ENCODE measurements at regions not wholly inside any gene's neighbourhood (a gene's known extent, or its start where the extent isn't known, plus 50 kb on each side); places are given as distances from the start of the nearest gene placed in this dataset.

DNA sequence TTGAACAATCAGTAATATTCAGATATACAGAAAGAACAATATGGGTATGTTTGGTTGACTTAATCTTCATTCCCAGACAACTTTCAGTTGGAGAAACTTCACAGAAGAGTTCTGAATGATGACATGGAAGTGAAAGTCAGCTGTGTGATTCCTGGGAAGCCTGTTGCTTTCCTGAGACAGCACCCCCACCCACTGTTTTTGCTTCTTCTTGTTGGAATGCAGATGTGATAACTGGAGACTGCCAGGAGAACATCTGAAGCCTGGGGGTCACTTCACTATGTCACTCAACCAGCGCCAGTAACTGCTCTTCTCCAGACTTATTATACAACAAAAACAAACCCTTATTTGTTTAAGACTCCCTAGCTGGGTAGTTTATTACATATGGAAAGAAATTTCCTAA lies 599.4 kb downstream of the ZIC1 start:
- Histone ChIP-seq H3K27ac (ENCODE audit: low read length) (no peak overlapping the region), H3K79me2 (replicated peaks; ENCODE audit: insufficient read depth, low read length) (no peaks in the 10 kb centered on the region), H3K9me3 (ENCODE audit: low read length) (no peaks in the 10 kb centered on the region), H2AFZ (ENCODE audit: low read depth, low read length) (no peak overlapping the region), H3K9me2 (ENCODE audit: insufficient read depth, low read length) (no peaks in the 10 kb centered on the region), H3K36me3 (ENCODE audit: insufficient read depth, low read length) (no peaks in the 10 kb centered on the region), H3K4me3 (ENCODE audit: low read length) (no peak overlapping the region), H4K20me1 (ENCODE audit: insufficient read depth) (no peaks in the 10 kb centered on the region), H3K4me2 (ENCODE audit: low read length) (no peak overlapping the region), H3K9ac (ENCODE audit: low read length) (no peak overlapping the region), H3F3A (ENCODE audit: insufficient read depth, low read length, poor library complexity, severe bottlenecking) (no peaks in the 10 kb centered on the region), H3K27me3 (ENCODE audit: insufficient read depth, low read depth, low read length) (no peaks in the 10 kb centered on the region)
- TF ChIP-seq, protein P1, sequence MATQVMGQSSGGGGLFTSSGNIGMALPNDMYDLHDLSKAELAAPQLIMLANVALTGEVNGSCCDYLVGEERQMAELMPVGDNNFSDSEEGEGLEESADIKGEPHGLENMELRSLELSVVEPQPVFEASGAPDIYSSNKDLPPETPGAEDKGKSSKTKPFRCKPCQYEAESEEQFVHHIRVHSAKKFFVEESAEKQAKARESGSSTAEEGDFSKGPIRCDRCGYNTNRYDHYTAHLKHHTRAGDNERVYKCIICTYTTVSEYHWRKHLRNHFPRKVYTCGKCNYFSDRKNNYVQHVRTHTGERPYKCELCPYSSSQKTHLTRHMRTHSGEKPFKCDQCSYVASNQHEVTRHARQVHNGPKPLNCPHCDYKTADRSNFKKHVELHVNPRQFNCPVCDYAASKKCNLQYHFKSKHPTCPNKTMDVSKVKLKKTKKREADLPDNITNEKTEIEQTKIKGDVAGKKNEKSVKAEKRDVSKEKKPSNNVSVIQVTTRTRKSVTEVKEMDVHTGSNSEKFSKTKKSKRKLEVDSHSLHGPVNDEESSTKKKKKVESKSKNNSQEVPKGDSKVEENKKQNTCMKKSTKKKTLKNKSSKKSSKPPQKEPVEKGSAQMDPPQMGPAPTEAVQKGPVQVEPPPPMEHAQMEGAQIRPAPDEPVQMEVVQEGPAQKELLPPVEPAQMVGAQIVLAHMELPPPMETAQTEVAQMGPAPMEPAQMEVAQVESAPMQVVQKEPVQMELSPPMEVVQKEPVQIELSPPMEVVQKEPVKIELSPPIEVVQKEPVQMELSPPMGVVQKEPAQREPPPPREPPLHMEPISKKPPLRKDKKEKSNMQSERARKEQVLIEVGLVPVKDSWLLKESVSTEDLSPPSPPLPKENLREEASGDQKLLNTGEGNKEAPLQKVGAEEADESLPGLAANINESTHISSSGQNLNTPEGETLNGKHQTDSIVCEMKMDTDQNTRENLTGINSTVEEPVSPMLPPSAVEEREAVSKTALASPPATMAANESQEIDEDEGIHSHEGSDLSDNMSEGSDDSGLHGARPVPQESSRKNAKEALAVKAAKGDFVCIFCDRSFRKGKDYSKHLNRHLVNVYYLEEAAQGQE (IDR thresholded peaks at IDR 0.05; ENCODE audit: borderline replicate concordance), result no peak
- no peak for TF ChIP-seq TAF1 (IDR thresholded peaks at IDR 0.05; ENCODE audit: low read depth)
- no peak for TF ChIP-seq RAD21 (conservative IDR thresholded peaks at IDR 0.05)
- no peak for TF ChIP-seq EZH2 (IDR thresholded peaks at IDR 0.05; ENCODE audit: borderline replicate concordance, insufficient read depth, low read length, poor library complexity, severe bottlenecking)
- no peak for TF ChIP-seq SMC3 (conservative IDR thresholded peaks at IDR 0.05; ENCODE audit: poor library complexity)
- TF ChIP-seq POLR2AphosphoS5 (IDR thresholded peaks at IDR 0.05), result no peak
- TF ChIP-seq, protein P2, sequence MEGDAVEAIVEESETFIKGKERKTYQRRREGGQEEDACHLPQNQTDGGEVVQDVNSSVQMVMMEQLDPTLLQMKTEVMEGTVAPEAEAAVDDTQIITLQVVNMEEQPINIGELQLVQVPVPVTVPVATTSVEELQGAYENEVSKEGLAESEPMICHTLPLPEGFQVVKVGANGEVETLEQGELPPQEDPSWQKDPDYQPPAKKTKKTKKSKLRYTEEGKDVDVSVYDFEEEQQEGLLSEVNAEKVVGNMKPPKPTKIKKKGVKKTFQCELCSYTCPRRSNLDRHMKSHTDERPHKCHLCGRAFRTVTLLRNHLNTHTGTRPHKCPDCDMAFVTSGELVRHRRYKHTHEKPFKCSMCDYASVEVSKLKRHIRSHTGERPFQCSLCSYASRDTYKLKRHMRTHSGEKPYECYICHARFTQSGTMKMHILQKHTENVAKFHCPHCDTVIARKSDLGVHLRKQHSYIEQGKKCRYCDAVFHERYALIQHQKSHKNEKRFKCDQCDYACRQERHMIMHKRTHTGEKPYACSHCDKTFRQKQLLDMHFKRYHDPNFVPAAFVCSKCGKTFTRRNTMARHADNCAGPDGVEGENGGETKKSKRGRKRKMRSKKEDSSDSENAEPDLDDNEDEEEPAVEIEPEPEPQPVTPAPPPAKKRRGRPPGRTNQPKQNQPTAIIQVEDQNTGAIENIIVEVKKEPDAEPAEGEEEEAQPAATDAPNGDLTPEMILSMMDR (IDR thresholded peaks at IDR 0.05; ENCODE audit: poor library complexity, severe bottlenecking), result no peak
- TF ChIP-seq MXI1 (conservative IDR thresholded peaks at IDR 0.05; ENCODE audit: poor library complexity, severe bottlenecking), result no peak
- TF ChIP-seq EP300 (conservative IDR thresholded peaks at IDR 0.05; ENCODE audit: poor library complexity, severe bottlenecking), result no peak

DNA sequence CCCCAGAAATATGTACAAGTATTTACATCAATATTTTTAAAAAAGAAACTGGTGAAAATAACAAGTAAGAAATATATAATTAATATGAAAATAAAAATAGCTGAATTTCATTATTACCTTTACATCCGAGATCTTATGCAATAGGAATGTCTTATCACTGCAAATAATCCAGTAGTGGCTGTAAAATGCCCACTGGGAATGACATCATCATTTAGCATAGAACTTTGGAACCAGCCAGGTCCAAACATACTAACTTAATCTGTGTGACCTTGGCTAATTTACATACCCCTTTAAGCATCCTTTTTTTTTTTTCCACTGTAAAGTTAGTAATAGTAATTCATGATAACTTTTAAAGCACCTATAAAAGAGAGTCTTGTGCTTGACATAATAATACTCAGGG lies 611.7 kb downstream of the ZIC1 start:
- H3K4me2 ChIP-seq (ENCODE audit: low read length), result no peak overlapping the region
- TF ChIP-seq POLR2AphosphoS5 (IDR thresholded peaks at IDR 0.05), result no peak
- no peaks in the 10 kb centered on the region for H3K9me3 ChIP-seq (ENCODE audit: low read length)
- H3K9me2 ChIP-seq (ENCODE audit: insufficient read depth, low read length), result no peaks in the 10 kb centered on the region
- no peaks in the 10 kb centered on the region for H3K79me2 ChIP-seq (replicated peaks; ENCODE audit: insufficient read depth, low read length)
- no peak overlapping the region for H2AFZ ChIP-seq (ENCODE audit: low read depth, low read length)
- no peaks in the 10 kb centered on the region for H3K27me3 ChIP-seq (ENCODE audit: insufficient read depth, low read depth, low read length)
- H3K9ac ChIP-seq (ENCODE audit: low read length), result no peak overlapping the region
- no peaks in the 10 kb centered on the region for H3F3A ChIP-seq (ENCODE audit: insufficient read depth, low read length, poor library complexity, severe bottlenecking)
- H3K27ac ChIP-seq (ENCODE audit: low read length), result no peak overlapping the region
- H4K20me1 ChIP-seq (ENCODE audit: insufficient read depth), result no peaks in the 10 kb centered on the region
- no peak overlapping the region for H3K4me3 ChIP-seq (ENCODE audit: low read length)
- no peaks in the 10 kb centered on the region for H3K36me3 ChIP-seq (ENCODE audit: insufficient read depth, low read length)

GRCh38 chr3:148021381-148021780 lies 612.2 kb downstream of the ZIC1 start:
- H3K9me3 ChIP-seq (ENCODE audit: low read length), result no peaks in the 10 kb centered on the region
- TF ChIP-seq EP300 (conservative IDR thresholded peaks at IDR 0.05; ENCODE audit: poor library complexity, severe bottlenecking) (no peak), RAD21 (conservative IDR thresholded peaks at IDR 0.05) (no peak), SMC3 (conservative IDR thresholded peaks at IDR 0.05; ENCODE audit: poor library complexity) (no peak), EZH2 (IDR thresholded peaks at IDR 0.05; ENCODE audit: borderline replicate concordance, insufficient read depth, low read length, poor library complexity, severe bottlenecking) (no peak), MXI1 (conservative IDR thresholded peaks at IDR 0.05; ENCODE audit: poor library complexity, severe bottlenecking) (no peak), POLR2AphosphoS5 (IDR thresholded peaks at IDR 0.05) (no peak)
- TF ChIP-seq, protein P2 (IDR thresholded peaks at IDR 0.05; ENCODE audit: poor library complexity, severe bottlenecking), result no peak
- H2AFZ ChIP-seq (ENCODE audit: low read depth, low read length), result no peak overlapping the region
- no peaks in the 10 kb centered on the region for H3K79me2 ChIP-seq (replicated peaks; ENCODE audit: insufficient read depth, low read length)
- H3K27ac ChIP-seq (ENCODE audit: low read length), result no peak overlapping the region
- no peaks in the 10 kb centered on the region for H4K20me1 ChIP-seq (ENCODE audit: insufficient read depth)
- H3K4me3 ChIP-seq (ENCODE audit: low read length), result no peak overlapping the region
- H3K27me3 ChIP-seq (ENCODE audit: insufficient read depth, low read depth, low read length), result no peaks in the 10 kb centered on the region
- no peaks in the 10 kb centered on the region for H3F3A ChIP-seq (ENCODE audit: insufficient read depth, low read length, poor library complexity, severe bottlenecking)
- no peak overlapping the region for H3K9ac ChIP-seq (ENCODE audit: low read length)
- no peaks in the 10 kb centered on the region for H3K36me3 ChIP-seq (ENCODE audit: insufficient read depth, low read length)
- H3K9me2 ChIP-seq (ENCODE audit: insufficient read depth, low read length), result no peaks in the 10 kb centered on the region
- no peak overlapping the region for H3K4me2 ChIP-seq (ENCODE audit: low read length)
